Mesodermal cell (in vitro differentiated cells): ENCODE measurements at regions not wholly inside any gene's neighbourhood (a gene's known extent, or its start where the extent isn't known, plus 50 kb on each side); places are given as distances from the start of the nearest gene placed in this dataset.
A peak's percentile ranks its signal among the peaks of the same experiment; 100 is the strongest.

Experiments used
- H3K27ac ChIP-seq: 2 replicates; pipeline ENCODE4 v1.7.0; 2013; ENCODE audit warnings: mild to moderate bottlenecking, low read depth, low read length, moderate library complexity; ENCODE audit not compliant: severe bottlenecking
- H3K36me3 ChIP-seq: 2 replicates; pipeline ENCODE4 v1.7.1; 2013; ENCODE audit warnings: mild to moderate bottlenecking, low read length, moderate library complexity; ENCODE audit not compliant: control insufficient read depth, insufficient read depth
- H3K4me1 ChIP-seq: one replicate; pipeline ENCODE4 v1.7.1; 2013; ENCODE audit warnings: mild to moderate bottlenecking, low read length; ENCODE audit not compliant: insufficient read depth, control insufficient read depth, poor library complexity, severe bottlenecking
- H3K4me3 ChIP-seq: 2 replicates; pipeline ENCODE4 v1.7.0; 2013; ENCODE audit warnings: low read length, control low read depth, mild to moderate bottlenecking; ENCODE audit not compliant: insufficient read depth, poor library complexity, severe bottlenecking; ENCODE audit errors: extremely low read depth
- H3K9me3 ChIP-seq: 2 replicates; pipeline ENCODE4 v1.7.1; 2013; ENCODE audit warnings: mild to moderate bottlenecking, low read length, moderate library complexity; ENCODE audit not compliant: control insufficient read depth
- WGBS, 2 experiments: methylation state at CpG; one replicate each; pipeline ENCODE4 v1.1.5; 2013; ENCODE audit warnings: missing lambda C conversion rate in 2 of 2; ENCODE audit not compliant: insufficient coverage in 2 of 2; 5-methylcytosine and 5-hydroxymethylcytosine counted together

DNA sequence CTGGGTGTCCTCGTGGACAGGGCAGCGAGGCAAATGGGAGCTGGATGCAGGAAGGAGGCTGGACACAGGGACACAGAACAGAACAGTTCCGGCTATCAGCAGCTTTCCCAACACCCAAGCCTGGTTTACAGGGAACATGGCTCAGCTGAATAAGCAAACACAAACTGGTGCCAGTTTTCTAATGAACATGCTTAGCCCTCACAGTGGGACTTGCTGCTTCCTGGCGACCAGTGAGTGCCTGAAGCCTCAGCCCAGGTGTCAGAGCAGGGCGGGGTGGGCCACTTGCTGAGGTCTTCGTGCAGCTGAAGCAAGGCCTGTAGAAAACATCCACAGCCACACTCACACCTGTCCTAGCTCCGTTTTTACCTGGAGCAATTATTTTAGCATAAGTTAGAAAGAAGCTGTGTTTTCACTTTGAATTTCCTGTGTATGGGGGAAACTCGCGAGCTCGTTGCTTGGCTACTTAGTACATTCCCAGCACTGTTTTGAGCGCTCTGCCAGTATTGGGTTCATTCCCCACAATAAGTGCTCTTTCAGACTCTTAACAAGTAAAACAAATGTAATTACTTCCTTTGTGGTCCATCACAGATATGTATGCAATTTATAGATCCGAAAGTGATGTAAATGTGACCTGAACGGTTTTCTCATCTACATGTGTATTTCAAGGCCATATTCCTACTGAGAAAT lies 261.2 kb upstream of the SHH start:
- no peak overlapping the region for H3K4me3 ChIP-seq
- H3K4me1 ChIP-seq: no peaks in the 10 kb centered on the region
- 87 to 93% methylated on average over 6 to 8 of the region's 13 CpGs for WGBS, 2 experiments
- H3K9me3 ChIP-seq: no peaks in the 10 kb centered on the region
- no peaks in the 10 kb centered on the region for H3K36me3 ChIP-seq
- H3K27ac ChIP-seq: no peak overlapping the region

DNA sequence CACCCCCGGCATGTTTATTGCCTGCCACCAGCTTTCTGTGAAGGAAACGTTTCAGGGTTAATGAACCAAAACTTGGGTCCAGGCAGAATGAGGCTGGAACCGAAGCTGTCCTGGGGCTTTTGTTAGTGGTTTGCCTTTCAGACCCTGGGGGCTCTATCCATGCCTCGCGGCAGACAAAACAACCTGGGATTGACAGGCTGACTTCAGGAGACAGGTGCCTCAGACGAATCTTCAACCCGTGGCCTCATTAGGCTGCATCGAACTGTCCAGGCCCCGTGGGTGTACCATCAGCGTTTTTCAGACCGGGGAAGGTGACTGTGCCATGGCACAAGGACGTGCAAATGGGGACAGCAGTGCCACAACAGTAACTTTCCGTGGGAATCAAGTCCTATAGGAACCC lies 259.3 kb upstream of the SHH start:
- no peak overlapping the region for H3K27ac ChIP-seq
- no peaks in the 10 kb centered on the region for H3K9me3 ChIP-seq
- WGBS, 2 experiments: 86 to 87% methylated on average over 13 of the region's 13 CpGs
- H3K4me1 ChIP-seq: no peaks in the 10 kb centered on the region
- H3K36me3 ChIP-seq: no peaks in the 10 kb centered on the region
- no peak overlapping the region for H3K4me3 ChIP-seq

DNA sequence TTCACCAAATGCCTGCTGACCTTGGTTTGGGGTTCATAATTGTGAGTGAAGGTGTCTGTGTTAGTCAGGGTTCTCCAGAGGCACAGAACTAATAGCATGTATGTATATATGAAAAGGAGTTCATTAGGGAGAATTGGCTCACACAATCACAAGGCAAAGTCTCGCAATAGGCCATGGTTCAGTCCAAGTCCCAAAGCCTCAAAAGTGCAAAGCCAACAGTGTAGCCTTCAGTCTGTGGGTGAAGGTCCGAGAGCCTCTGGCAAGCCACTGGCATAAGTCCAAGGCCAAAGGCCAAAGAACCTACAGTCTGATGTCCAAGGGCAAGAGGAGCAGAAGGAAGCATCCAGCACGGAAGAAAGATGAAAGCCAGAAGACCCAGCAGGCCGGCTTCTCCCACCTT lies 257.6 kb upstream of the SHH start:
- Histone ChIP-seq H3K4me1 (no peaks in the 10 kb centered on the region), H3K36me3 (no peaks in the 10 kb centered on the region), H3K4me3 (no peak overlapping the region), H3K9me3 (no peaks in the 10 kb centered on the region), H3K27ac (no peak overlapping the region)
- WGBS, 2 experiments: 86 to 95% methylated on average over 4 of the region's 4 CpGs

DNA sequence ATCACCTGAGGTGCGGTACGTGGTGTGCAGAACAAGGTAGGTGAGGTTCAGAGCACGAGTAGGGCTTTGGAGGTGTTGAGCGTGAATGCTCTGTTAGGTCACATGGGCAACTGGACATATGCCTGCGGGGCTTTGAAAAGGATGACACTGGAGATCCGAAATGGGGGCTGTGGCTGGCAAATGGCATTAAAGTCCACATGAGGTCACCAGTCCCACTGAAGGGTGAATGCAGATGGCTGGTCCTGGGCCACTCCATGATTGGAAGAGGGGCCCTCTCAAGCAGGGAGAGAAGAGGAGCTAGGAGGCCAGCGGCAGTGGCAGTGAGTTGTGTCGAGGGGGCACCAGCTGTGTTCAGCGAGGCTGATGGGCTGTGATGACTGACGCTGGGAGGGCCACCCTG lies 254.9 kb upstream of the SHH start:
- H3K27ac ChIP-seq: no peak overlapping the region
- H3K4me3 ChIP-seq: no peak overlapping the region
- WGBS, 2 experiments: 91 to 97% methylated on average over 10 of the region's 10 CpGs
- H3K36me3 ChIP-seq: no peaks in the 10 kb centered on the region
- H3K9me3 ChIP-seq: no peaks in the 10 kb centered on the region
- H3K4me1 ChIP-seq: peaks cover 8% of the 10 kb centered on the region

DNA sequence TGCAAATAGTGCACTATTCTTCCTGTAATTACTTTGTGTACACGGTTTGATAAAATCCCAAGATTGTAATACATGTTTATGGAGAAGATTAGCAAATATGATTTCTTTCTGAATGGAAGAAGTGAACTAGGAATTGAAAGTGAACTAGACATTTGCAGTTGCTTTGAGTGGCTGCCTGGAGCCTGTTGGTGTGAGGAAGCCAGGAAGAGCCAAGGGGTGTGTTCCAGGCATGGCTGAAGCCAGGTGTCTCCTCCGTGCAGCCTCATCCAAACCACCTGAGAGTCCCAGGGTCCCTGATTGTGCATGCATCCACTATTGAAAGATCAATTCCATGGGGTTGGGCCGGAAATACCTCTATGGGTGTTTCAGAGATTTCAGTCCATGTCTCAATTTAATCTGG lies 253.1 kb upstream of the SHH start:
- Histone ChIP-seq H3K27ac (no peak overlapping the region), H3K9me3 (no peaks in the 10 kb centered on the region), H3K4me1 (peaks cover 8% of the 10 kb centered on the region), H3K36me3 (no peaks in the 10 kb centered on the region), H3K4me3 (no peak overlapping the region)
- WGBS, 2 experiments: 92 to 94% methylated on average over 2 to 3 of the region's 3 CpGs

DNA sequence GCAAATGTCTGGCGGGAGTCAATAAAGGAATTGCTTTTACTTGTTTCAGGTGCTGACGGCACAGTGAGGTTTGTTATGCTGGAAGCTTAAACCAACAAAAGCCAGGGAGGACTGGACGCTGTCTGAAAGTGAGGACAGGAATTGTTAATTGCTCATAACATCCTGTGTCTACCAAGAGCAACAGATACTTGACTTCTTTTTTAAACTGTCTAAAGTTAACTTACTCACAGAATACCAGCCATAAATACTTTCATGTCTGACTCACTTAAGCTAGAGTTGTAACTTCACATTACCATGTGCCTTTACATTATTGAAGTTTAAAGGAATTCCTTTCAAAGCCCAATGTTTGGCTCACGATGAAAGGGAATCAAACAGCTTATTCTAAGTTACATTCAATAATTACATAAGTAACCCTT lies 252.7 kb upstream of the SHH start:
- H3K4me1 ChIP-seq: peaks cover 8% of the 10 kb centered on the region
- 50% methylated on average over 2 of the region's 4 CpGs; no CpG with 5 or more reads in 1 of the 2 experiments for WGBS, 2 experiments
- peak overlapping the region; percentile 53 for H3K27ac ChIP-seq
- no peaks in the 10 kb centered on the region for H3K9me3 ChIP-seq
- no peaks in the 10 kb centered on the region for H3K36me3 ChIP-seq
- no peak overlapping the region for H3K4me3 ChIP-seq

DNA sequence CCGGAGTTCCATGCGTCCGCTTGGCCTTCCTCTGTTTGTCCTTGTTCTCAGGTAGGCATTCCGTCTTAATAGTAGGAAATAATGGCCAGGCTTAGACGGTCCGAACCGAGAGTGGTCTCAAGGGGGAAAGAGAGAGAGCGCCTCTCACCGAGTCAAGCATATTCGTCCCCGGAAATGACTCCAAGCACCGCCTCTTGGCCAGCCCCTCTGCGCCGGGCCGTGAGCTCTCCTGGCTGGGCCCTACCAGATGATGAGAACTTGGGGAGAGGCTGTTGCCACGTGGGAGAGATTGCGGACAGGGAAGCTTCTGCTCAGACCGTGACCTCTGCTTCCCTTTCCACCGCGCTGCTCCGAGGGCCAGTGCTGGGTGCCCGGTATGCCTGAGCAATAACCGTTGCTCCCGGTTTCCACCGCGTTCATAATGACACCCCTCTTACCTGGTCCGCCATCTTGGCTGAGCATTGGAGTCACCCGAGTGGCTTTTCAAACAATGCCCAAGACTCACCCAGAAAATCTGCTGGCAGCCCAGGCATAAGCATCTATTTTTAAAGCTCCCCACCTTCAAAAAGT lies 251.1 kb upstream of the SHH start:
- Histone ChIP-seq H3K36me3 (no peaks in the 10 kb centered on the region), H3K27ac (no peak overlapping the region), H3K9me3 (no peaks in the 10 kb centered on the region), H3K4me3 (no peak overlapping the region), H3K4me1 (peaks cover 8% of the 10 kb centered on the region)
- WGBS, 2 experiments: 94 to 96% methylated on average over 26 to 28 of the region's 28 CpGs

DNA sequence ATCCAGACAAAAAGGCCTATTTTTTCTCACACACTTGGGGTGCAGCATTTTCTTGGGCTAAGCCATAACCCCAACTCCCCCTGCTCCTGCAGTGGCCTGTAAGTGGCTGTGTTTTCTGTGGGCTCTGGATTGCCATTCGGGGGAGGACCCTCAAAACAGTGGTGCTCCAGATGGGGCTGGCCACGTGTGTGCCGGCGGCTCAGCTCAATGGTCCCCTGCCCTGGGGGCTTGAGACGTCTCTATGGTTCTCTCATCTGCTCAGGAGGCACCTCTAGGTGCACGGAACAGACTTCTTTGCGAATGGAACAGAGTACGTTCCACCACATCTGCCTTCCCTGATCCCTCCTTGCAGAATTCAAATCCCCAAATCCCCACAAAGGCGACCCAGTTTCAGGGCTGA lies 250.0 kb upstream of the SHH start:
- H3K36me3 ChIP-seq: no peaks in the 10 kb centered on the region
- WGBS, 2 experiments: 88 to 91% methylated on average over 7 to 9 of the region's 9 CpGs
- no peaks in the 10 kb centered on the region for H3K9me3 ChIP-seq
- peaks cover 8% of the 10 kb centered on the region for H3K4me1 ChIP-seq
- no peak overlapping the region for H3K27ac ChIP-seq
- H3K4me3 ChIP-seq: no peak overlapping the region

DNA sequence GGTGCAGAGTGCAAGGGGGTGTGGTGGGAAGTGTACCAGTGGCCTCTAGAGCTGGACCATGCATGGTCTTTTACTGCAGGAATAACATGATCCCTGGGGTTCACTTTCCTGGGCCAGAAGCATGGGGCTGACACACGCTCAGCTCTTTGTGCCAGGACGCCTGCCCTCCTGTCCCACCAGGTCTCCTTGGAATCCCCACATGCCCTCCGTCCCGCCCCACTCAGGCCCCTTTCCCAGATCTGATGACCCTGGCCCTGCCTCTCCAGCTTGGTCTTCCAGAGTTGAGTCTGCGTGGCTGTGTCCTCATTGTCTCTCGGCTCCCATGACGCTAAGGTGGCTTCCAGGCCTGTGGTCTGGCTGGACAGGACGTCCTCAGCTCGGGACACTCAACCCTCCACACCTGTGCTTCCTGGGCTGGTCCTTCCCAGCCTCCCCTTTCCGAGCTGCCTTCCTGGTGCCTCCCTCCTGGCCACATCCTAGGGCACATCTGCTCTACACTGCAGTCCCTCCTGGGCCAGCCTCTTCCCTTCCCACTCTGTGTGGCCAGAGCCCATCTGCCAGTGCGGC lies 249.5 kb upstream of the SHH start:
- Histone ChIP-seq H3K4me3 (no peak overlapping the region), H3K9me3 (no peaks in the 10 kb centered on the region), H3K4me1 (peaks cover 8% of the 10 kb centered on the region), H3K27ac (no peak overlapping the region), H3K36me3 (no peaks in the 10 kb centered on the region)
- 89 to 96% methylated on average over 11 of the region's 11 CpGs for WGBS, 2 experiments

DNA sequence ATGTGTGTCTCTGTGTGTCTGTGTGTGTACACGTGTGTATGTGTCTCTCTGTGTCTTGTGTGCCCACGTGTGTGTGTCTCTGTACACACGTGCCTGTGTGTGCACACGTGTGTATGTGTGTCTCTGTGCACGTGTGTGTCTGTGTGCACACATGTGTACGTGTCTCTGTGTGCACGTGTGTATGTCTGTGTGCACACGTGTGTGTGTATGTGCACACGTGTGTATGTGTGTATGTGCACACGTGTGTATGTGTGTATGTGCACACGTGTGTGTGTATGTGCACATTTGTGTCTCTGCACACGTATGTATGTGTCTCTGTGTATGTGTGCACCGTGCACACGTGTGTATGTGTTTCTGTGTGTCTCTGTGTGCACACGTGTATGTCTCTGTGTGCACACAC lies 248.7 kb upstream of the SHH start:
- Histone ChIP-seq H3K9me3 (no peaks in the 10 kb centered on the region), H3K36me3 (no peaks in the 10 kb centered on the region), H3K4me1 (peaks cover 8% of the 10 kb centered on the region), H3K27ac (no peak overlapping the region), H3K4me3 (no peak overlapping the region)
- WGBS, 2 experiments: 85 to 91% methylated on average over 12 to 15 of the region's 15 CpGs

DNA sequence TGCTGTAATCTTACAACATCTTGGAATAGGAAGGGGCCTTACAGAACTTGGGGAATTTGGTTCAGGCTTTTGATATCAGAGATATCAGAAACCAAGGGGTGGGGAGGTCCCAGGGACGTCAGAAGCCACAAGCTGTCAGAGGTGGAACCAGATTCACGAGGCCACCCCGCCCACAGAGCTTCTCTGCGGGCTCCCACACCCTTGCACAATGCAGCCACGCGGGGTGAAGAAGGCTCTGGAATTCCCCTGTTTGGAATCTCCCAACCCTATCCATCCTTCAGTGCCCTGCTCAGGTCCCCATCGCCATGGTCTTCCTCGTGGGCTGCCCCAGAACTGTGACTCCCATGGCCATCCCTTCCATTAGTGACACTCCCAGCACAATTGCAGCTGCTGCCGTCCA lies 247.1 kb upstream of the SHH start:
- WGBS, 2 experiments: 81 to 90% methylated on average over 4 to 8 of the region's 9 CpGs
- Histone ChIP-seq H3K36me3 (no peaks in the 10 kb centered on the region), H3K9me3 (no peaks in the 10 kb centered on the region), H3K27ac (no peak overlapping the region), H3K4me3 (no peak overlapping the region), H3K4me1 (peaks cover 3% of the 10 kb centered on the region)
